ENCODE measurements at regions not wholly inside any gene's neighbourhood (a gene's known extent, or its start where the extent isn't known, plus 50 kb on each side); places are given as distances from the start of the nearest gene placed in this dataset.

DNA sequence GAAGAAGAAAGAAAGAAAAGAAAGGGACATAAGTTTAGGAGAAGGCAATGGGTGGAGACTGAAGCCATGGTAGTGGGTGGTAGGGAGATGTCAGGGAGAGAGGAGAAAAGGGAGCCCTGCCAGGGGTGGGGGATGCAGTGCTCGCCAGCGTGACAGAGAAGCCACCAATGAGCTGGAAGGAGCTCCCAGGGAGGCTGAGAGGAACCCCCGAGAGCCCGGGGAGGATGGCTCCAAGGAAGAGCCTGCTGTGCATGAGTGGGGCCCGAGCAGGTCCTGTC lies 141.2 kb upstream of the SHH start:
- no peak overlapping the region for H3K27ac ChIP-seq (ENCODE audit: poor library complexity, severe bottlenecking)
- H3K27me3 ChIP-seq (ENCODE audit: insufficient read depth, poor library complexity, severe bottlenecking) = no peaks in the 10 kb centered on the region
- H3K36me3 ChIP-seq (ENCODE audit: low read depth) = no peaks in the 10 kb centered on the region
- DNase-seq (ENCODE audit: low spot score) = no peak
- no peaks in the 10 kb centered on the region for H3K9me3 ChIP-seq (ENCODE audit: severe bottlenecking)
- ATAC-seq (ENCODE audit: low read depth) = no peak
- no peak overlapping the region for H3K4me3 ChIP-seq (ENCODE audit: severe bottlenecking)
- TF ChIP-seq, protein P1, sequence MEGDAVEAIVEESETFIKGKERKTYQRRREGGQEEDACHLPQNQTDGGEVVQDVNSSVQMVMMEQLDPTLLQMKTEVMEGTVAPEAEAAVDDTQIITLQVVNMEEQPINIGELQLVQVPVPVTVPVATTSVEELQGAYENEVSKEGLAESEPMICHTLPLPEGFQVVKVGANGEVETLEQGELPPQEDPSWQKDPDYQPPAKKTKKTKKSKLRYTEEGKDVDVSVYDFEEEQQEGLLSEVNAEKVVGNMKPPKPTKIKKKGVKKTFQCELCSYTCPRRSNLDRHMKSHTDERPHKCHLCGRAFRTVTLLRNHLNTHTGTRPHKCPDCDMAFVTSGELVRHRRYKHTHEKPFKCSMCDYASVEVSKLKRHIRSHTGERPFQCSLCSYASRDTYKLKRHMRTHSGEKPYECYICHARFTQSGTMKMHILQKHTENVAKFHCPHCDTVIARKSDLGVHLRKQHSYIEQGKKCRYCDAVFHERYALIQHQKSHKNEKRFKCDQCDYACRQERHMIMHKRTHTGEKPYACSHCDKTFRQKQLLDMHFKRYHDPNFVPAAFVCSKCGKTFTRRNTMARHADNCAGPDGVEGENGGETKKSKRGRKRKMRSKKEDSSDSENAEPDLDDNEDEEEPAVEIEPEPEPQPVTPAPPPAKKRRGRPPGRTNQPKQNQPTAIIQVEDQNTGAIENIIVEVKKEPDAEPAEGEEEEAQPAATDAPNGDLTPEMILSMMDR (IDR thresholded peaks at IDR 0.05; ENCODE audit: poor library complexity, severe bottlenecking) = no peak
- H3K4me1 ChIP-seq (ENCODE audit: insufficient read depth, poor library complexity, severe bottlenecking) = peaks cover 15% of the 10 kb centered on the region

DNA sequence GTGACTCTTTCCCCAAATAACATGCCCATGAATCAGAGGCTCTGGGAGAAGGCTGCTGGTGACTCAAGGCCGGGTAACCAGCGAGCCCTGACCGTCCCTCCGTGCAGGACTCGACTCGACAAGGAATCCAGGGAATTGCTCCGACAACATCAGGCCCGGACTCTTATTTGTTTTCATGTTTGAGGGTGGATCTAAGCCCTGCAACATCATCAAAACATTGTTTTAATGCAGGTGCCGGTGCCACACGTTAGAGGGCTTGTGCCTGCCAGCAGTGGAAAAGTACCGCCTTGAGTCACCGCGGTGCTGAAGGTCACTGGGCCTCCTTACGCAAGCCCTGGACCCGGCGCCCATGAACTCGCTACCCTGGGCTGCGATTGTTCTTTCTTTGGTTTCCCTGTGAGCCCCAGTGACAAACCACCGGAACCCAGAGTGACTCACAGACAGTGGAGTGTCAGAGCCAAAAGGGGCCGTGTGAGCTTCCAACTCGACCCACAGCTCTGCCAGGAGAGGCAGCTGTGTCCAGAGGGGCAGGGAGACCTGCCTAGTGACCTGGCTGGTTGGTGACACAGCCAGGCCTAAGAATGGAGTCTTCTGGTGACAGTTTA lies 139.4 kb upstream of the SHH start:
- TF ChIP-seq, protein P1 (IDR thresholded peaks at IDR 0.05; ENCODE audit: poor library complexity, severe bottlenecking) = no peak
- H3K4me1 ChIP-seq (ENCODE audit: insufficient read depth, poor library complexity, severe bottlenecking) = peaks cover 15% of the 10 kb centered on the region
- H3K27ac ChIP-seq (ENCODE audit: poor library complexity, severe bottlenecking) = peak overlapping the region; percentile 86
- peak; percentile 95 for DNase-seq (ENCODE audit: low spot score)
- H3K27me3 ChIP-seq (ENCODE audit: insufficient read depth, poor library complexity, severe bottlenecking) = no peaks in the 10 kb centered on the region
- no peaks in the 10 kb centered on the region for H3K9me3 ChIP-seq (ENCODE audit: severe bottlenecking)
- no peak overlapping the region for H3K4me3 ChIP-seq (ENCODE audit: severe bottlenecking)
- H3K36me3 ChIP-seq (ENCODE audit: low read depth) = no peaks in the 10 kb centered on the region
- ATAC-seq (ENCODE audit: low read depth) = peak; percentile 95

- DNase-seq (ENCODE audit: low spot score) = no peak
- H3K27ac ChIP-seq (ENCODE audit: poor library complexity, severe bottlenecking) = peak overlapping the region; percentile 86
- no peaks in the 10 kb centered on the region for H3K36me3 ChIP-seq (ENCODE audit: low read depth)
- H3K9me3 ChIP-seq (ENCODE audit: severe bottlenecking) = no peaks in the 10 kb centered on the region
- no peak overlapping the region for H3K4me3 ChIP-seq (ENCODE audit: severe bottlenecking)
- H3K27me3 ChIP-seq (ENCODE audit: insufficient read depth, poor library complexity, severe bottlenecking) = no peaks in the 10 kb centered on the region
- H3K4me1 ChIP-seq (ENCODE audit: insufficient read depth, poor library complexity, severe bottlenecking) = peaks cover 15% of the 10 kb centered on the region
- TF ChIP-seq, protein P1 (IDR thresholded peaks at IDR 0.05; ENCODE audit: poor library complexity, severe bottlenecking) = no peak
- ATAC-seq (ENCODE audit: low read depth) = no peak
Observed at GRCh38 chr7:155950898-155951553, 138.8 kb upstream of the SHH start.

DNA sequence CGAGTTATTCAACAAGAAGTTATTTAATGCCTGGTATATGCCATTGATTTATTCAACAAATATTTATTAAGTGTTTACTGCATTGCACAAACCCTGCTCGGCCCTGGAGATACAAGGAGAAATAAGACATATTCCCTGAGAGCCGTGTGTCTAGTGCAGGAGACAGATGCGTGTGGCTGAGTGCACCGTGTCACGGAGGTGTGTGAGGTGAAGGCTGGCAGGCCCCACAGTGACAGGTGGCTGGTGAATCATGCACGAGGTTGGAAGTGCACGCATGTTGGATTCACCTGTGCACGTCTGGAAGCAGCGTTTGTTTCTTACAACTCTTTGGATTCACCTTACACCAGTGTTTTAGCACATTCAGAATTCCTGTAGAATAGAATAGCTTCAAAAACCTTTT lies 136.6 kb upstream of the SHH start:
- no peak for ATAC-seq (ENCODE audit: low read depth)
- no peak overlapping the region for H3K4me3 ChIP-seq (ENCODE audit: severe bottlenecking)
- peaks cover 15% of the 10 kb centered on the region for H3K4me1 ChIP-seq (ENCODE audit: insufficient read depth, poor library complexity, severe bottlenecking)
- H3K9me3 ChIP-seq (ENCODE audit: severe bottlenecking) = no peaks in the 10 kb centered on the region
- H3K36me3 ChIP-seq (ENCODE audit: low read depth) = no peaks in the 10 kb centered on the region
- no peak overlapping the region for H3K27ac ChIP-seq (ENCODE audit: poor library complexity, severe bottlenecking)
- H3K27me3 ChIP-seq (ENCODE audit: insufficient read depth, poor library complexity, severe bottlenecking) = no peaks in the 10 kb centered on the region
- TF ChIP-seq, protein P1 (IDR thresholded peaks at IDR 0.05; ENCODE audit: poor library complexity, severe bottlenecking) = no peak
- DNase-seq (ENCODE audit: low spot score) = no peak

DNA sequence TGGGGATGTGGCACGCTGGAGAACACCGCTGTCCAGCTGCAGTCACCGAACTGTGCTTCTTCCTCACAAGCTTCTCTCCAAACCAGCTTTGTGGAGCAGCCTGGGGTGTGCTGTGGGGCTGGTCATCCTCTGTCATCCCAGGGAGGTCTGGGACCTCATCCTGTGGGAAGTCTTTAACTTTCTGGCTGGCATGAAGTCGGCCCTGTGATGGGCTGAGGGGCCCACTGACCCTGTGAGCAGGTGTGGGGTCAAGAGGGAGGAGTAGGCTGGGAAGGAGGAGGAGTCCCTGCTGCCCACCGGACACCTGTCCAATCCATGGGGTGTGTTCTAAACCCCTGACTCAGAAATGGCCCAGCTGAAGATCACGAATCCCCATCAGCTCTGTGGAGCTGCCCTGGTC lies 136.2 kb upstream of the SHH start:
- no peaks in the 10 kb centered on the region for H3K27me3 ChIP-seq (ENCODE audit: insufficient read depth, poor library complexity, severe bottlenecking)
- H3K9me3 ChIP-seq (ENCODE audit: severe bottlenecking) = no peaks in the 10 kb centered on the region
- no peaks in the 10 kb centered on the region for H3K36me3 ChIP-seq (ENCODE audit: low read depth)
- TF ChIP-seq, protein P1 (IDR thresholded peaks at IDR 0.05; ENCODE audit: poor library complexity, severe bottlenecking) = no peak
- H3K27ac ChIP-seq (ENCODE audit: poor library complexity, severe bottlenecking) = no peak overlapping the region
- no peak for DNase-seq (ENCODE audit: low spot score)
- peaks cover 15% of the 10 kb centered on the region for H3K4me1 ChIP-seq (ENCODE audit: insufficient read depth, poor library complexity, severe bottlenecking)
- ATAC-seq (ENCODE audit: low read depth) = no peak
- H3K4me3 ChIP-seq (ENCODE audit: severe bottlenecking) = no peak overlapping the region

Measured in RWPE2 (cell line).